CD4-positive, alpha-beta T cell (primary cell): ENCODE measurements at regions not wholly inside any gene's neighbourhood (a gene's known extent, or its start where the extent isn't known, plus 50 kb on each side); places are given as distances from the start of the nearest gene placed in this dataset.

Experiments used
- ATAC-seq: fragments of 200-7000 bp; cut with Tn5 transposase; one replicate; pipeline ENCODE4 v1.10.0; 2022; ENCODE audit warnings: mild to moderate bottlenecking; ENCODE audit not compliant: poor library complexity
- CTCF ChIA-PET: fragments of 350-600 bp; sonication (Branson Sonifier 250); formaldehyde crosslinking; loops from one replicate; lab custom pipeline; 2021; ENCODE audit warnings: antibody characterized with exemption, inconsistent platforms; lab: Charles Lee
- POLR2A ChIA-PET: fragments of 350-600 bp; sonication (Branson Sonifier 250); formaldehyde crosslinking; loops from one replicate; lab custom pipeline; 2021; ENCODE audit warnings: antibody characterized with exemption, inconsistent platforms; lab: Charles Lee
- DNase-seq, 14 experiments: peaks; one replicate each; pipeline ENCODE4 v3.0.0-alpha.2; 2013 to 2020; ENCODE audit warnings: mixed read lengths in 2 of 14
- H3K27ac ChIP-seq, 2 donors: one replicate each; pipeline versions ENCODE4 v1.5.1 to v1.7.0; 2013; ENCODE audit warnings: low read length in 2 of 2, low read depth in 1 of 2, mild to moderate bottlenecking in 1 of 2
- H3K27me3 ChIP-seq, 2 experiments: 1 replicate in 1 of 2; 2 replicates in 1 of 2; pipeline versions ENCODE4 v1.6.1 to v1.7.0; 2013; ENCODE audit warnings: low read length in 2 of 2, control low read depth in 1 of 2, mild to moderate bottlenecking in 1 of 2, moderate library complexity in 1 of 2; ENCODE audit not compliant: insufficient read depth in 2 of 2, control insufficient read depth in 1 of 2
- H3K36me3 ChIP-seq: one replicate; pipeline ENCODE4 v1.6.1; 2013; ENCODE audit warnings: low read length, control low read depth; ENCODE audit not compliant: insufficient read depth
- H3K4me1 ChIP-seq: one replicate; pipeline ENCODE4 v1.6.1; 2013; ENCODE audit warnings: low read length, control low read depth; ENCODE audit not compliant: insufficient read depth
- H3K4me3 ChIP-seq: one replicate; pipeline ENCODE4 v1.5.1; 2013; ENCODE audit warnings: mild to moderate bottlenecking, low read length, moderate library complexity
- H3K9me3 ChIP-seq, 2 experiments: 1 replicate in 1 of 2; 2 replicates in 1 of 2; pipeline versions ENCODE4 v1.6.1 to v1.7.0; 2013; ENCODE audit warnings: low read length in 2 of 2, mild to moderate bottlenecking in 2 of 2, control low read depth in 1 of 2, moderate library complexity in 1 of 2; ENCODE audit not compliant: control insufficient read depth in 1 of 2, insufficient read depth in 1 of 2
- H3K27ac Mint-ChIP-seq: one replicate; pipeline ENCODE4 v1.8.0; 2020; ENCODE audit warnings: mixed read lengths
- H3K27me3 Mint-ChIP-seq: one replicate; pipeline ENCODE4 v1.8.0; 2021; ENCODE audit warnings: mixed read lengths
- H3K36me3 Mint-ChIP-seq: one replicate; pipeline ENCODE4 v1.8.0; 2021; ENCODE audit warnings: low read depth, mixed read lengths
- H3K4me1 Mint-ChIP-seq: one replicate; pipeline ENCODE4 v1.8.0; 2021; ENCODE audit warnings: low read depth, mixed read lengths
- H3K4me3 Mint-ChIP-seq: one replicate; pipeline ENCODE4 v1.8.0; 2020; ENCODE audit warnings: mild to moderate bottlenecking, mixed read lengths
- H3K9me3 Mint-ChIP-seq: one replicate; pipeline ENCODE4 v1.8.0; 2020; ENCODE audit warnings: mixed read lengths
- intact Hi-C, 2 experiments: fragments of 100-400 bp; cut with DNase I in 1 of 2; cut with micrococcal nuclease in 1 of 2; formaldehyde crosslinking; loops; one replicate each; pipeline versions ENCODE4 v1.15.1 to v1.9.0; 2023 to 2025; cut with DNase I, micrococcal nuclease
- TF ChIP-seq, protein P1 (sequence below): fragments of 200-600 bp; IDR thresholded peaks from one replicate; pipeline ENCODE4 v1.8.0; 2022; ENCODE audit warnings: antibody characterized with exemption, mild to moderate bottlenecking

GRCh38 chr2:163259489-163259888 lies 420.9 kb upstream of the KCNH7 start:
- no peak overlapping the region for H3K4me3 ChIP-seq
- TF ChIP-seq, protein P1, sequence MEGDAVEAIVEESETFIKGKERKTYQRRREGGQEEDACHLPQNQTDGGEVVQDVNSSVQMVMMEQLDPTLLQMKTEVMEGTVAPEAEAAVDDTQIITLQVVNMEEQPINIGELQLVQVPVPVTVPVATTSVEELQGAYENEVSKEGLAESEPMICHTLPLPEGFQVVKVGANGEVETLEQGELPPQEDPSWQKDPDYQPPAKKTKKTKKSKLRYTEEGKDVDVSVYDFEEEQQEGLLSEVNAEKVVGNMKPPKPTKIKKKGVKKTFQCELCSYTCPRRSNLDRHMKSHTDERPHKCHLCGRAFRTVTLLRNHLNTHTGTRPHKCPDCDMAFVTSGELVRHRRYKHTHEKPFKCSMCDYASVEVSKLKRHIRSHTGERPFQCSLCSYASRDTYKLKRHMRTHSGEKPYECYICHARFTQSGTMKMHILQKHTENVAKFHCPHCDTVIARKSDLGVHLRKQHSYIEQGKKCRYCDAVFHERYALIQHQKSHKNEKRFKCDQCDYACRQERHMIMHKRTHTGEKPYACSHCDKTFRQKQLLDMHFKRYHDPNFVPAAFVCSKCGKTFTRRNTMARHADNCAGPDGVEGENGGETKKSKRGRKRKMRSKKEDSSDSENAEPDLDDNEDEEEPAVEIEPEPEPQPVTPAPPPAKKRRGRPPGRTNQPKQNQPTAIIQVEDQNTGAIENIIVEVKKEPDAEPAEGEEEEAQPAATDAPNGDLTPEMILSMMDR, result no peak
- no peaks in the 10 kb centered on the region for H3K4me1 Mint-ChIP-seq
- no peak overlapping the region for H3K27ac Mint-ChIP-seq
- no peaks in the 10 kb centered on the region for H3K27me3 ChIP-seq
- no peaks in the 10 kb centered on the region for H3K36me3 Mint-ChIP-seq
- H3K36me3 ChIP-seq, result no peaks in the 10 kb centered on the region
- ATAC-seq (no peak), DNase-seq (no peak)
- H3K4me3 Mint-ChIP-seq, result no peak overlapping the region
- H3K27ac ChIP-seq, result no peak overlapping the region
- no peaks in the 10 kb centered on the region for H3K27me3 Mint-ChIP-seq
- POLR2A ChIA-PET, result no interaction called here
- no peaks in the 10 kb centered on the region for H3K4me1 ChIP-seq
- peaks cover 2% of the 10 kb centered on the region for H3K9me3 Mint-ChIP-seq
- CTCF ChIA-PET, result no interaction called here
- intact Hi-C loops, result no loop called here
- no peaks in the 10 kb centered on the region for H3K9me3 ChIP-seq

DNA sequence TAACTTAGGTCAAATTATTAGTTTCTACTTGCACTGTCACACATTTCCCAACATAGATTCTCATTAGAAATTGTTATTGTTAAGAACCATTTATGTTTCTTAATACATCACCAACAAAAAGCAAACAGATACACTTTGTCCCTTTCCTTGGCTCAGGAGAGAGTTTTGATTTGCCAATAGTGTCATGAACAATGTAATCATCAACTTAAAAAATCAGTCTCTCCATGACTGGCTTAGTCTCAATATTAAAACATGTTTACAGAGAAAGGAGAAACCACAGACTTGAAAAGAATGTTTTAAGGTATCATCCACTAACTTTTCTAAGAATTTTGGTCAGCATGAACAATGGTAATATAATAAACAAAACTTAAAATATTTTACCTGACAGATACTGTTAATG lies 416.5 kb upstream of the KCNH7 start:
- no peaks in the 10 kb centered on the region for H3K27me3 ChIP-seq
- H3K27ac ChIP-seq, result no peak overlapping the region
- Mint-ChIP-seq H3K9me3 (peaks cover 2% of the 10 kb centered on the region), H3K36me3 (no peaks in the 10 kb centered on the region), H3K27ac (no peak overlapping the region), H3K4me3 (no peak overlapping the region), H3K27me3 (no peaks in the 10 kb centered on the region), H3K4me1 (no peaks in the 10 kb centered on the region)
- TF ChIP-seq, protein P1, result no peak
- H3K4me1 ChIP-seq, result no peaks in the 10 kb centered on the region
- ATAC-seq (no peak), DNase-seq (no peak)
- ChIA-PET POLR2A (no interaction called here), CTCF (no interaction called here)
- no peaks in the 10 kb centered on the region for H3K9me3 ChIP-seq
- intact Hi-C loops, result no loop called here
- no peak overlapping the region for H3K4me3 ChIP-seq
- no peaks in the 10 kb centered on the region for H3K36me3 ChIP-seq

DNA sequence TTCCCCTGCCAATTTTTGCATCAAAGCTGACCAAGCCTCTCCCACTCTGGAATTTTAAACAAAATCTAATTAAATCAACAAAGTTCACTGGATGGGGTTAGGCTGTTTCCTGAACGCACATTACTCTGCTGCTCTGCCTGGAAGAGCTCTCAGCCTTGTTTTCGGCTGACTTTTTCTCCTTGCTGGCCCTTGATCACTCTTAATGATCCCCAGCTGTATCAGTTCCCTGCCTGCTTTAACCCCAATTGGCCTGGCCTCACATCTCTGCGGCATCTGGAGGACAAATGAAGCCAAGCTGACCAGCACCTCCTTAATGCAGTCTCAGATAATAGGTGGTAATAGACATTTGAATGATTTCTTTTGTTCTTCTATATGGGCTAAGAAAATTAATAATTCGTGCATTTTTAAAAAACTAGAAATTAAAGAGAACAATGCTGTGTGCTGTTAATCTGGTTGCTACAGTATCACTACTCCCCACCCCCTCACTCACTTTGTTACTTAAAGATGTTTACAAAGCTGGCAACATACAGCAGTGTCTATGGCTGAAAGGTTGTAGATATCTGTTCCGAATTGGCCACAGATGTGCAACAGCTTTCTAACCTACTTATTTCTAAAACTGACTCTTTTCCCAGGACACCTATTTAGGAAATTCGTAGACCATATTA lies 415.2 kb upstream of the KCNH7 start:
- Histone ChIP-seq H3K36me3 (no peaks in the 10 kb centered on the region), H3K27me3 (no peaks in the 10 kb centered on the region), H3K4me1 (no peaks in the 10 kb centered on the region), H3K4me3 (no peak overlapping the region), H3K27ac (no peak overlapping the region), H3K9me3 (no peaks in the 10 kb centered on the region)
- H3K4me1 Mint-ChIP-seq, result no peaks in the 10 kb centered on the region
- H3K9me3 Mint-ChIP-seq, result no peaks in the 10 kb centered on the region
- POLR2A ChIA-PET, result no interaction called here
- no peaks in the 10 kb centered on the region for H3K36me3 Mint-ChIP-seq
- intact Hi-C loops, result no loop called here
- DNase-seq, result no peak
- CTCF ChIA-PET, result no interaction called here
- H3K27ac Mint-ChIP-seq, result no peak overlapping the region
- no peaks in the 10 kb centered on the region for H3K27me3 Mint-ChIP-seq
- TF ChIP-seq, protein P1, result no peak
- no peak for ATAC-seq
- no peak overlapping the region for H3K4me3 Mint-ChIP-seq
